HG03354 (cell line): ENCODE measurements at regions not wholly inside any gene's neighbourhood (a gene's known extent, or its start where the extent isn't known, plus 50 kb on each side); places are given as distances from the start of the nearest gene placed in this dataset.

ENCODE experiments used
- ATAC-seq: cut with Tn5 transposase; IDR thresholded peaks from one replicate; pipeline ENCODE4 v1.9.1; 2021; ENCODE audit warnings: mild to moderate bottlenecking; ENCODE audit not compliant: unreplicated experiment, poor library complexity, severe bottlenecking

DNA sequence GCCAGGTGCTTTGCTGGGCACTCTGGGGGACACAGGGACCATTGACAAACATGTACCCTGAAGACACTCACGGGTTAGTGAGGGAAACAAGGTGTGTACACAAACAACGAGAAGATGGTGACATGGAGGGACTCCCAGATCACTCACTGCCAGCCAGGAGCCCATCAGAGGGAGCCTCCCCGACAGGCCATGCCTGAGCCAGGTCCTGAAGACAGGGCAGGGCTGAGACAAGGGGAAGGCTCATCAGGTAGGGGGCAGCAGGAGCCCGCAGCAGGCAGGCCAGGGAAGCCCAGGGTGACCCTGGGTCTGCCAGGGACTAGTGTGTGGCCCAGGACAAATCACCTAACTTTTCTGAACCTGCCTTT lies 127.9 kb downstream of the BUD13 start:
- no peak for ATAC-seq

DNA sequence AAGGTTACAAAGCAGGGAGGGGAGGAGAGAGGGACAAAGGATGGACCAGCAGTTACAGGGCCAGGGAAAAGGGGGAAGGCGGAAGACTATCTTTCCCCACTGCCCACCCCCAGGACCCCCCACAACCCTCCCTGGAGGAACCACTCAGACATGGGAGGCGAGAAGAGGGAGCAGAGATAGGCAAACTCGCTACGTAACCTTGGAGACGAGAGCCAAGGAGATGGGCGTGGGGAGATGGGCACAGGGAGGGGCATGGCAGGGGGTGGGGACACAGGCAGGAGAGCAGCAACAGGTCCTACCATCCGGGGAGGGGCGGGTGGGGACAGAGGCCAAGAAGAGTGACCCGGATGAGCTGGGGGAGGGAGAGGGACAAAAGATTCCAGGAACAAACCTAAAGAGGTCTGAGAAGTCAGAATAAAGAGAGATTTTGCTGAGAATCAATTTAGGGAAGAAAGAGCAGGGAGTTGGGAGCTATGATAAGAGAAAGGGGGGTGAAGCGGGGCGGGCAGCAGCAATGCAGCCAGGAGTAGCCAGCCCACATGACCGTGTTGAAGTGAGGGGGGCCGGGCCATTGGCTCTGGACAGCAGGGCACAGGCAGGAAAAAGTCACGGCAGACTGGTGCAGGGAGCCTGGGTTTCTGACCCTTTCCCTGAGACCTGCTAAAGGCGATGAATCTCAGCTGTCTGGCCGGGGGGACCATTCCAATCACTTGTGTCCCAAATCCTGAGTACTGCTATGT lies 128.4 kb downstream of the BUD13 start:
- ATAC-seq = no peak

DNA sequence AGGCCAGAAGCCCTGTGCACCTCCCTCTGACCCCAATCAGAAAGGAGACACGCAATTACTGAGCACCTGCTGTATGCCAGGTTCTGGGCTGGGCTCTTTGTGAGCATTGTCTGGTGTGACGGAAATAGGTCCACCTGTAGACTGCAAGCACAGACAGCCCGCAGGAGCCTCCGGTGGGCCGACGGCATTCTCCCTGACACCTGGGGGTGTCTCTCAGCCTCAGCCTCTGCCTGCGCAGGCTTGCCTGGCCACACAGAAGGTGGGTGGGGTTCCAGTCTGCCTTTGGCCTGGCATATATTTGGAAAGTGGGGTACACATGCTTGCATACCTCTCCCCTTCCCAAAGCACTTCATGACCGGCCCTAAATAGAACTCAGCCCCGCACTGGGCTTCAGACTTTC lies 129.3 kb downstream of the BUD13 start:
- ATAC-seq = no peak

DNA sequence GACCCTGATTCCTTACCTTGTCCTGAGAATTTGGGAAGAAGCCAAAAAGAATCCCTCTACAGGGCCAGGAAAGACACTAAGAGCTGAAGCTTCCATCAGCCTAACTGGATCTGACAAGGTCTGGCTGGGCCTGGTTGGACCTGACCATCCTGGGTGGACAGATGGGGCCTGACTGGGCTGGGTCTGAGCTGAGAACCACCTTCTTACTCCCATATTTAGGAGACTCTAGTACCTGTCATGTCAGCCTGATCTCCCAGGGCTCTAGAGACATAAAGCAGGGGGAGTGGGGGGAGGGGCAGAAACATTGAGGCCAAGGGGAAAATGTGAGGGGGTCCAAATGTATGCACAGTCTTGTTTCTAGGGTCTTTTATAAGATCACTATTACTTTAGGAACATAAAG lies 129.9 kb downstream of the BUD13 start:
- no peak for ATAC-seq

DNA sequence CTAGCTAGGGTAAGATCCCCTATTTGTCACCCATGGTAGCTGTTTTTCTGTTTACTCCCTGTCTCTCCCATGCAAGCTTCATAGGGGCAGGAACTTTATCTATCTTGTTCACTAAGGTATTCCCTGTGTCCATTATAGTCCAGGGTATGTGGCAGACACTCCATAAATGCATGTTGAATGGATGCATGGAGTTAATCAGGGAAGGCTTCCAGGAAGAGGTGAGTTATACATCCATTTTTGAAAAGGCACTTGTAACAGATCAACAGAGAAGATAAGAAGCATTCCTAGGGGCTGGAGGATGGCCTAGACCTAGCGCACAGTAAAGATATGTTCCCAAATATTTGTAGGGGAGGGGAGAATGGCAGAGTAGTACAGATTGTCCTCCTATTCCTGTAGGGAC lies 130.3 kb downstream of the BUD13 start:
- no peak for ATAC-seq

DNA sequence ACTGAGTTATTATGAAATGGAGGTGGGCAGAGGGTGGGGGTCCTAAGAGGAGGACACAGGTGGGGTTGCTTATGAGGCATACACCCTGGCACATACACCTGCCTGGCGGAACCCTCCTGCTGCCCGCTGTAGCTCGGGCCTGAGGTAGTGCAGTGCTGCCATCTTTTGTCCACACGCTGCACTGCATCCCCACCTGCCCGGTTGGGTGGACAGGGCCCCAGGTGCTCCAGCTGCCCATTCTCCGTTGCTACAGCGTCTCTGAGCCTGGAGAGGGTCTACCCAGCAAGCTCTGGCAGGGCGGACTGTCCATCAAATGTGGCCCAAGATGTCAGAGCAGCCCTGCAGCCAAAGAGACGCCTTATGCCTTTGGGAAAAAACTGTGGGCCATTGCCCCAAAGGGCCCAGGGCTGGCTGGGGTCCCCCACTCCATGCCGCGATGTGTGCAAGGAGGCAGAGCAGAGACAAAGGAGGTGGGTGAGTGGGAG lies 131.2 kb downstream of the BUD13 start:
- ATAC-seq = peak; percentile 44

DNA sequence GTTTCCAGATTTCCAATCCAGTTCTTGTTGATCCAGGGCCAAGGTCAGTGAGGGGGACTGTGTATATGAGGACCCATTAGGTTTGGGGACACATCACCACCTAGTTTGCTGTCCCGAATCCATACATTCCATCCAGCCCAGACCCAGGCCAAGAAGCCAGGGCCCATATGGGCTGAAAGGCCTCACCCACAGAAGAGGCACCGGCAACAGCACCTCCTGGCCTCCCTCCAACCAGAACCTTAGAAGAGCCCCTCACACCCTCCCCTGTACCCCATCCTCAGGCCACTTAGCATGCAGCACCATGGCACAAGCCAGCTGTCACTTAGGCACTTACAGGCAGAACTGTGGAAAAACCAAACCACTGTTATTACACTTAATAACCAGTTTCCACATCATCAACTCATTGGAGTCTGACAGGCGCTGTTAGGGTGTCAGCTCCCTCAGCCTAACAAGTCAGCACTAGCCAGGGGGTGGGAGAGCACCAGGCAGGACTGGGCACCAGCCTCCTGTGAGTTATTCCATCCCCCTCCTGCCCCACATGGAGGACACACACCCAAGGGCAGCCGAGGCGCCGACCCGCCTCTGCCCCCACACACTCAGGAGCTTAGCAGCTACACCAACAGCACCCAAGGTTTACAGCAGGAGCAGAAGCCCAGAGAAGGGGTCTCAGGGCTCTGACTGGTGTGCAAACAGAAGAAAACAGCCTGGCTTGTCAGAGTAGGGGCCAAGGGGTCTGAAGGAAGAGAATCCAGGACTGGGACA lies 132.0 kb downstream of the BUD13 start:
- no peak for ATAC-seq

DNA sequence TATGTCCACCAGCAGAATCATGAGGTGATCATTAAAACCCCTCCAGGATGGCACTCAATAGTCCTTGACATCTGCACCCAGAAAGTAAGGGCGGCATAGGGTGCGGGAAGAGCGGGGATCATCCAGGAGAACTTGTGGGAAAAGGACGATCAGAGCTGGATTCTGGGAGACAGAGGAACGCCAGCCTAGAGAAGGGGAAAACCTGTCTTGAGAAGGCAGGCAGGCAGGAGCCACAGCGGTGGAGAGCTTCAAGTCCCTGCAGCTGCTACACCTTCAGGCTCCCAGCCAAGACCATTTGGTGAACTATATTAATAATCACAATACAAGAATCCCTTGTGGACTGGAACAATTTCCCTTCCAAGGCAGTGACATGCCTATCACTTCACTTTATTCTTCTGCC lies 134.3 kb downstream of the BUD13 start:
- no peak for ATAC-seq

DNA sequence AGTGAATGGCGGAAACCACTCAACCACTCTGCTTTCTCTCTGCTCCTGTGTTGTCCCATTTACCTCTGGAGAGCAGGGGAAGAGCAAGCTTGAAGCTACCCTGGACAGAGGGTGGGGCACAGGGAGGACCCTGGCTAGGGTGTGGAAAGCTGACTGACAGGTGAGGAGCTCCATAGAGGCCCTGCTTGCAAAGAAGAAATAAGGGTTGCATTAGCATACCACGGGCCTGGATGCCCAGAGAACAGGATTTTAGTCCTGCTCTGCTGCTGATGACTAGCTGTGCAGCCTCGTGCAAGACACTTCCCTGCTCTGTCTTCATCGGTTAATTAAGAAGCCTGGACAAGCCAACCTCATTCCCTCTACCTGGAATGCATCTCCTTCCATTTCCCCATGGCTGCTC lies 135.0 kb downstream of the BUD13 start:
- no peak for ATAC-seq

DNA sequence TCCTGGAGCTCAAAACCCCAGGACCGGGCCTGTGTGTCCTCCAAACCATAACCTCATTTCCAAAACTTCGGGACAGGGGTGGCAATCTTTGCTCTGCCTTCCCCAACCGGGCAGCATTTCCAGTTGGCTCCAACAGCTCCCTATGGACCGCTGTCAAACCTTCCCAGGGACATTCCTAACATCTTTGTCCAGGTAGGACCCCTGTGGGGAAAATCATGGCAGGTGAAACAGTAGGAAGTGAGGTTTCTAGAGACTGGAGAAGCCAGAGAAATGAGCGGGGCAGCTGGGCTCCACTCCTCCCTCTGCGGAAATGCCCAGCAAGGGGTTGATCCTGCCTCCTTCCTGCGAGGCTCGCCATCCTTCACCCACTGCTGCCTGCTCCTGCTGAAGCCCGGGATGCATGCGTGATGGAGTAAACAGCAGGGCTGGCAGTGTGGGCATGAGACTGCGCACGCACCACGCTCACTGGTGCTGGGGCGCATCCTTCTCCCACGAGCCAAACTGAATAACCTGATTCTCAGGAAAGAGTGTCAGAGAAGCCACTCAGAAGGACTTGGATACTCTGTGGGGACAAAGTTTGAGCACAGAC lies 136.4 kb downstream of the BUD13 start:
- ATAC-seq = no peak

DNA sequence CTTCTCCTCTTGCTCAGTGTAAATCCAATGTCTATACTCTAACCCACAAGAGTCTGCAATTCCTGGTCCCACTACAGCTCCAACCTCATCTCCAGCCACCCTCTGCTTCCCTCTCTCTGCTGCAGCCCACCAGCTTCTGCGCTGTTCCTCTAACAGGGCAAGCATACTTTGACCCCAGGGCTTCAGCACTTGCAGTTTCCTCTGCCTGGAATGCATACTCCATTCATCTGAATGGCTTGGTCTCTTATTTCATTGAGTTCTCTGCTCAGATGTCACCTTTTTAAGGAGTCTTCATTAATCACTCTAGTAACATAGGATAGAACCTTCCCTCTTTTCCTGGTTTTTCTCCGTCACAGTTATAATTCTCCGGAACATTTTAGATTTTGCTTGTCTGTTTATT lies 141.6 kb downstream of the BUD13 start:
- no peak for ATAC-seq

DNA sequence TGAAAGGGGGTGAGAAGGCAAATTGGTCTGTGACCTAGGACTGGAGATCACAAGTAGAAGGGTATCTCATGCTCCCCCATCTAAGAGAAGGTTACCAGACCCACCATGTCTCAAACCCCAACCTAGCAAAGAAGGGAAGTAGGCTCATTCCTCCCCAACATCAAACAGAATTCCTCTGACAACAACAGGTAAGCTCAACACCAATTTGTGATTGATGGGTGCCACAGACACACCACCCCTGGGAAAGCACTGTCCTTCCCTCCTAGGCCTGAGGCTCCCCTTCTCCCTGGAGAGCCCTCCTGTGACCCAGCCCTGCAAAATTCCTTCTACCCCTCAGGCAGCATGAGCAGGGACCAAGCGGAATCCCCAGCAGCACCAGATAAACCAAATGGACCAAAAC lies 154.3 kb downstream of the BUD13 start:
- ATAC-seq = no peak

DNA sequence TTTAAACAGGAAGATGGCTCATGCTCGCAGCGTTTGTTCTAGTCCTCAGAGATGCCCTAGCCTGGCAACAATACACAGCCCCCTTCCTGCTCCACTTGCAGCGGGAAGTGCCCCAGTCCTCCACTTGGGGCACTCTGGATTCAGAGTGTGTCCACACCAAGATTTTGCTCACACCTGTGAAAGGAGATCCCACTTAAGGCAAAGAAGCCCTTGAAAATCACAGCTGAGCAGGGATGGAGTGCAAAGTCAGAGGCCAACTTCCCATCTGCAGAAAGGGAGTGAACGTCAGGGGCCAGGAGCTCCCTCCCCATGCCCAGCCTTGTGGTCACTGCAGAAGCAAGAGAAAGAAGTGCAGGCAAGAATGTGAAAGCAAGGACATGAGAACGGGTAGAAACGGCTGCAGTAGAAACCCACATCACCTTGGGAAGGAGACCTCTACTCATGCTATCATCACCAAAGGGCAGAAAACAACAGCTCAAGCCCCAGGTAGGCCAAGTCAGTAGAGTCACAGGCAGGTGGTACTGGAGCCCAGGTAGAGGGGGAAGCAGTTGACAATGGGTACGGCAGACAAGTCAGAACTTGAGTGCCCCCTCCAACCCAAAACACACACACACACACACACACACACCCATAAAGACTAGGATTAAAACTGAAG lies 157.4 kb downstream of the BUD13 start:
- no peak for ATAC-seq

DNA sequence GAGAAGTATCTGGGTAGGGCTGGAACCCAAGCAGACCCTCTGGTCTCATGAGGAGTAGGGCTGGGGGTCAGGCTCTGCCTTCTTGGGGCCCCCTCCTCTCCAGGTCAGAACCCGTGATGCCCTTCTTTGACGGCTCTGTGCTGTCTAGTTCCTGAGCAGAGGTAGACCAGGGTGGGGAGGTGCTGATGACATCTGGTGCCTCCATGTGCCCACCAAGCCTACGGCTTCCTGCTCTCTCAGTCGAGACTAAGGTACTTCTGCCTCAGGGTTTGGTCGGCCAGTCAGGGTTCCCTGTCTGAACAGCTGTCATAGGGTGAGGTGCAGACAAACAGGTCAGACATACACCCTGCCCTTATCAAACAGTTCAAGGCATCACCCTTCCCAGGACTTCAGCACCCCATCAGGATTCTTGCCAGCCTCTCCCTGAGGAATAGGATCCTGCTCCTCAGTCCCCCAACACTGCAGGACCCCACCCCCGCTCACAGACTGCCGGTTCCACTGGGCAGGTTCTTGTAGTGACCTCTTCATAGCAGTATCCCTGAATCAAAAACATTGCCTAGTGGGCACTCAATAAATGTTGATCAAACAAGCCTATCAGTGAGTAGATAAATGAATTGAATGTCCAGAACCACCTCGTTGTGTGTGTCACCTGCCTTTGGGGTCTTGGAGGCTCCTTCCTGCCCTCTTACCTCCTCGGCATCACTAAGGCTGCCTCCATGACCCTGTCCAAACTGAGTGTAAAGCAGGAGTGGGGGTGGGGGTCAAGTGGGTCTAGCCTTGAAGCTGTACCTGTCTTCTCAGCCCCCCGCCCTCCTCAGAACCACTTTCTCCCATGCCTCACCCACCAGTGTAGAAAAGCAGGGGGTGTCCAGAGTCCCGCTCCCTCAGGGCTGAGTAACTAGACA lies 158.2 kb downstream of the BUD13 start:
- no peak for ATAC-seq

DNA sequence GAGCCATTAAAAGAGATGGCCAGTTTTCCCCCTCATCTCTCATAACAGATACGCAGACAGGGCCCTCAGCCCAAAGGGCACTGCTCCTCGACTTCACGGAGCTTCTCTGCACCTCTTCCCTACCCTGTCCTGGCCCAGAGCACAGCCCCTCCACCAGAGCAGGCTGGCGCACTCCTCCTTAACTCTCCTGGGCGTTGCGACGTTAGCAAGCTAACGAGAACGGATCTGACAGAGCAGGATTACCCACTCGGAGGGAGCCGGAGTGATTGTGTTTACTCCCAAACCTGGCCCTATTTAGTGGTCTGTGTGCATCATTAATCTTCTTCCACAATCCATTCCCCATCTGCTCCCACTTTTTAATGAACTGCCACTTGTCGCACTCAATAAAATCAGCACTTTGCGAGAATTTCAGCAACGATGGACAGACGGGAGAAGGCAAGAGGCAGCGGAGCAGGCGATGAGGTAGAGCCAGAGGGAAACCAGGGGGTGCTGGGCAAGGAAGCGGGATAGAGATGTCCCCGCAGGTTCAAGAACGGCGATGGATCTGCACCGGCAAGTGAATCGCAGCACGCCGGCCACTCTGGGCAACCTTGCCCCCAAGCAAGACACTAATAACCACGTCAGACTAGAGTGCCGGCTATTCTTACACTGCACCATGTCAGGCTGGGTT lies 159.4 kb downstream of the BUD13 start:
- ATAC-seq = no peak

DNA sequence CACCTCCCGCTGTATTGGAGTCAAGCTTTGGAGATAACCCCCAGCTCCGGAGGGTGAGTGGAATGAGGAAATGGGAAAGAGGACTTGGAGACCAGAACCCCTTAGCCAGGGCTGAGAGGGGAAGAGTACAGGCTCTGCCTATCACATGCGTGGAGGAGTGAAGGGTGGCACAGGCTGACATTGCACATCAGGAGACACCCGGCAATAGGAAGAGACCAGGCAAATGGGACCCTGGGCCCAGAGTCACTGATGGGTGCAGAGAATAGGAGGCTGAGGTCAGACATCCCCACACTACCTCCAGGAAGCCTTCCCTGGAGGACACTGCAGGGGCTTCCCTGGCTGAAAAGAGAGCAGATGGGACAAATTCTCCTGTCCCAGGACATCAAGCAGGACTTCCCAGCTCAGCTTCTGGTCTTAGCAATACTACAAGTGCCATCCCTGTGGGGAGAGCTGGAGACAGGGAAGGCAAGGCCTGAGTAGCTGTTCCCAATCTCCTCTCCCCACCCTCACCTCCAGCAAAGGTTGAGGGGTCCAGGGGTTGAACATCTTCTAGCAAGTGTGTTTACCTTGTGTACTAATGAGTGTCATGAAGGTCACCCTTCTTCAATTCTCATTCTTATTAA lies 160.7 kb downstream of the BUD13 start:
- ATAC-seq = no peak

DNA sequence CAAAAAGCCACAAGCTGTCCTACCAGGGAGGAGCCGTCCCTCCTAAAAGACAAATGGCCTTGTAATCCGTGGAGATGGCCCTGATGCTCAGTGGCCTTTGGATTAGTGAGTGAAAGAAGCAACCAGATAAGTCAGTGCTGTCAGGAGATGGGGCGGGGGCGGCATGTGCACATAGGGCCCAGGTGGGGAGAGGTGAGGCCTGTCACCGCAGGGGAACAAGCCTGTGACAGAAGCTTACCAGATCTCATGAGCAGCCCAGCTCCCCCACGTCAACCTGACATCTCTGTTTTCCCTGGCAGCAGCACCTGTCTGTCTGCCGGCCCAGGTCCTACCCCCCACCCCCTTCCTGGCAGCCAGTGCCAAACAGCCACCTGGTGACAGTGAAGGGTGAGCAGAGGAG lies 162.6 kb downstream of the BUD13 start:
- no peak for ATAC-seq

DNA sequence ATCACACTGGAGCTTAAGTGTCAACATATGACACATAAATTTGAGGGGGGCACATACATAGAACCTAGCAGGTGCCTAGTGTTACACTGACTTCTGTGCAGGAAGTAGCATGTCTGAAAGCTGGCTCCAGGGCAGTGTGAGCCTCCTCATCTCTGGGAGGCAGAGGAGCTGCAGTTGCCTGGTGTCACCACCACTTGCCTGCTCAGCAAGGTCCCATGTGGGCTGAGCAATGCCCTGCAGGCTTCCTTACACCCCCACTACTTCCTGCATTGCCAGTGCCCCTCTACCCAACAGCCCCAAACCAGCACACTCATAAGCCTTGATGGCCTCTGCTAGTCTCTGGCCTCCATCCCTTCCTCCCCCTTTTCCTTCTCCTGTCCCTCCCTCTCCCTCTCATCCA lies 165.8 kb downstream of the BUD13 start:
- no peak for ATAC-seq
